OCI-LY1 (cell line): ENCODE measurements at regions not wholly inside any gene's neighbourhood (a gene's known extent, or its start where the extent isn't known, plus 50 kb on each side); places are given as distances from the start of the nearest gene placed in this dataset.

Experiments
- EZH2 ChIP-seq: fragments of 200-600 bp; sonication (generic), shearing (Covaris generic); IDR thresholded peaks from 2 replicates; pipeline ENCODE4 v1.8.0; 2017; ENCODE audit warnings: borderline replicate concordance, mixed run types, mild to moderate bottlenecking, antibody characterized with exemption, low read length, moderate library complexity, mixed read lengths
- TF ChIP-seq, protein P1 (sequence below): fragments of 200-600 bp; sonication (generic), shearing (Covaris generic); IDR thresholded peaks from 2 replicates; pipeline ENCODE4 v1.5.1; 2017; ENCODE audit warnings: mild to moderate bottlenecking, antibody characterized with exemption, low read length, moderate library complexity, mixed read lengths

DNA sequence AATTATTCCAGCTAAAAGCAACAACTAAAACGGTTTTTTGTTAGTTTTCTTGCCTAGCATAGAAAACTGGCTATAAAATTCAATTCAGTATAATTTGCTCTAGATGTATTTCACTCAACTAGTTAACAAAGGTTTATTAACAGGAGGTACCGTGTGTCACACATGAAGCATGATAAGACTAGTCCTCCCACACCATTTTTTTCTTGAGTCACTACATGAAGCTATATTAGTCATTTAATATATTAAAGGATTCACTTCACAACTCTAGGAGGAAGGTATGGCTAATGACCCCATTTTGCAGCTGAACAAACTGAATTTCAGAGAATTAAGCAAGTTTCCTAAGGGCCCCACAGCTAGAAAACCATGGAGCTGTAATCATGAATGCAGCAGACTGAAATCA is 307.8 kb upstream of the USP25 start:
- TF ChIP-seq, protein P1, sequence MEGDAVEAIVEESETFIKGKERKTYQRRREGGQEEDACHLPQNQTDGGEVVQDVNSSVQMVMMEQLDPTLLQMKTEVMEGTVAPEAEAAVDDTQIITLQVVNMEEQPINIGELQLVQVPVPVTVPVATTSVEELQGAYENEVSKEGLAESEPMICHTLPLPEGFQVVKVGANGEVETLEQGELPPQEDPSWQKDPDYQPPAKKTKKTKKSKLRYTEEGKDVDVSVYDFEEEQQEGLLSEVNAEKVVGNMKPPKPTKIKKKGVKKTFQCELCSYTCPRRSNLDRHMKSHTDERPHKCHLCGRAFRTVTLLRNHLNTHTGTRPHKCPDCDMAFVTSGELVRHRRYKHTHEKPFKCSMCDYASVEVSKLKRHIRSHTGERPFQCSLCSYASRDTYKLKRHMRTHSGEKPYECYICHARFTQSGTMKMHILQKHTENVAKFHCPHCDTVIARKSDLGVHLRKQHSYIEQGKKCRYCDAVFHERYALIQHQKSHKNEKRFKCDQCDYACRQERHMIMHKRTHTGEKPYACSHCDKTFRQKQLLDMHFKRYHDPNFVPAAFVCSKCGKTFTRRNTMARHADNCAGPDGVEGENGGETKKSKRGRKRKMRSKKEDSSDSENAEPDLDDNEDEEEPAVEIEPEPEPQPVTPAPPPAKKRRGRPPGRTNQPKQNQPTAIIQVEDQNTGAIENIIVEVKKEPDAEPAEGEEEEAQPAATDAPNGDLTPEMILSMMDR, result no peak
- no peak for TF ChIP-seq EZH2
